GM19438 (cell line): ENCODE measurements at regions not wholly inside any gene's neighbourhood (a gene's known extent, or its start where the extent isn't known, plus 50 kb on each side); places are given as distances from the start of the nearest gene placed in this dataset.

Source experiments
- ATAC-seq: cut with Tn5 transposase; IDR thresholded peaks from one replicate; pipeline ENCODE4 v1.9.1; 2021; ENCODE audit warnings: low read depth; ENCODE audit not compliant: unreplicated experiment

DNA sequence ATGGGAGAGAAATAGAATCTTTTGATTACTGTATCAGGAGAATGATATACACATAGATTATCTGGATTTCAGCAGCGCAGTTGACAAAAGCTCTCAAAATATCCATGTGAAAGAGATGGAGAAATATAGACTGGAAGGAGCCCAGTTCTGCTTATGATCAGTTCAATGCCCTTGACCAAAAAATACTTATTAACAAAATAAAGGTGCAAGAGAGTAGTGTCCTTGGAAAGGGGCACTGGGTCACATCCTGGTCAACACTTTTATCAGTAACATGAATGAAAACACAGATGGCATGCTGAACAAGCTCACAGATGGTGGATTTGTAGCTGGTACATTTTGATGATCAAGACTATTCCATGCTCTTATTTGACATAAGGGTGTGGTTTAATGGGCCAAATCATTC lies 63.9 kb upstream of the PLEKHG1 start:
- ATAC-seq, result no peak

GRCh38 chr6:150536835-150537234 lies 62.9 kb upstream of the PLEKHG1 start:
- no peak for ATAC-seq

GRCh38 chr6:150537491-150537890 lies 62.2 kb upstream of the PLEKHG1 start:
- no peak for ATAC-seq

DNA sequence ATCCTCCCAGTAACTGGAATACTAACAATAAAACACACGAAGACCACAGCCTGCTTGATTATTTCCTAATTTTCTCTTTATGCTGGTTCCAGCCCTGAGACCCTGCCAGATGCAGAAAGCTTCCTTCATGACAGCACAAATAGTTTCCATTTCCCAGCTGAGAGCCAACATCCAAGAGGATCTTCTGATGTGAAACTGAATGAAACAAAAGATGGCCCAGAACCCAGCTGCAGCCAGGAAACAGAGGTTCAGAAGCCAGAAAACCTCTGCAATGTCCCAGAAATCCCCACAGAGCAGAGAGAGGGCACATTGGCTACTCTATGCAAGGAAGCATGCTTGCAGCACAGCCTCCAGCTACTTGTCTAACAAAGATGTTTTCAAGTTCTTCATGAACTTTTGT lies 61.8 kb upstream of the PLEKHG1 start:
- no peak for ATAC-seq

DNA sequence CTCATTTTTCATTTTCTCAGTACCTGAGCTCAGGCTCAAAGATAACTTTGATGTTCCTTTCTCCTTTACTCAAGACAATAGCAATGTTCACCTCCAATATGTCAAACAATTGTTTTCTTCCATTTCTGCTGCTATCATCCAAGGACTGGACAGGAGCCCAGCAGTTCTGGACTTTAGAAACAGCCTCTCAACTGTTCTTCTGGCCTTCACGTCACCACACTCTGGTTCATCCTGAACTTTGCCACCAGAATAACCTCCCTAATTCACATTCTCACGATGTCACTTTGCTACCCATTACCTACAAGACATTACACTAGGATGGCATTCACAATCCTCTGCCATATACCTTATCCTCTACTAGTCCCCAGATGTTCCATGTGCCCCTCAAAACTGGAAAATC lies 60.6 kb upstream of the PLEKHG1 start:
- no peak for ATAC-seq

- ATAC-seq, result no peak
Measured at GRCh38 chr6:150539568-150539967, 60.1 kb upstream of the PLEKHG1 start.

GRCh38 chr6:150541576-150541975 lies 58.1 kb upstream of the PLEKHG1 start:
- ATAC-seq, result no peak

GRCh38 chr6:150543178-150543577 lies 56.5 kb upstream of the PLEKHG1 start:
- ATAC-seq, result no peak

GRCh38 chr6:150544793-150545192 lies 54.9 kb upstream of the PLEKHG1 start:
- ATAC-seq, result no peak

DNA sequence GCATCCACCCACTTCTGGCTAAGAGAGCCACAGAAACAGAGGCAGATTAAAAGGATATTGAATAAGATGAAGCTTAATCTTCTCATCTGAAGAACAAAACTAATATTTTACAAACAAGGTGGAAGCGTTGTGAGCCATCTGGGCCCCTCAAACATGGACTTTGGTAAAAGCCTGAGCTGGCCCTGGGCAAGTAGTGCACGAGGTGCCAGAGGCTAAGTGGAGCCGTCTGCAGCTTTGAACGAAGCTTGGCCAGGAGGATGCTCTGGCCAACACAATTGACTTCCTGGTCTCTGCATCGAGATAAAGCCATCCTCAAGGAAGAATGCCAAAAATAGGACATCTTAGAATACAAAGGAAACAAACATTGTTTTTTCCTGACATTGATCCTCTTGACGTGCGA lies 53.2 kb upstream of the PLEKHG1 start:
- no peak for ATAC-seq

DNA sequence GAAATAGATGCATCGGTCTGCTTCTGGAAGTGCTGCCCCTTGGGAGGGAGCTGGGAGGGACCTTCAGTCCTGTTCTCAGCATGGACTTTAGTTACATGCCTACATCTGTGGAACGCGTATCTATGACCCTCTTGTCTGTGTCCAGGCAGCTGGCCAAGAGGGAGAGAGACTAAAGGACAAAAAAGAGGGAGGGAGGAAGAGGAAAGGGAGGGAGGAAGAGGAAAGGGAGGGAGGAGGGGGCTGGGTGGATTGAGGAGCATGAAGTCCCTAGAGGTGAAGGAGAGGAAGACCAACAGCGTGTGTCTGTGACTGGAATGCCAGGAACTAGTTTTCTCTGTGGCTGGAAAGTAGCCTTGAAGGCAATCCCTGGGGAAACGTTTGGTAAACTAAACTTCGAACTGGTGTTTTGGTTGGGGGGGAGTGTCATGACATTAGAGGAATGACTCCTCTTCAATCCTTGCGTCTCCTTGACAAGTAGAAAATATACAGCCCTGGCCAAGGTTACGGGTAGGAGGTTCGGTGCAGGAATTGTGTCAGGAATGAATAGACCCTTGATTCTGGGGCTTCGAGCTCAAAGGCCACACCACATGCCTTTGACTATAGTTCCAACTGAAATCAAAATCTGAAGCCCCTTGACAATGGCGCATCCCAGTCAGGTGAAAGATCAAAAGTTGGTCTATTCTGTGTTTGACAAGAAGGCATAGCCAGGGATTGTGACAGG lies 52.0 kb upstream of the PLEKHG1 start:
- ATAC-seq, result no peak

DNA sequence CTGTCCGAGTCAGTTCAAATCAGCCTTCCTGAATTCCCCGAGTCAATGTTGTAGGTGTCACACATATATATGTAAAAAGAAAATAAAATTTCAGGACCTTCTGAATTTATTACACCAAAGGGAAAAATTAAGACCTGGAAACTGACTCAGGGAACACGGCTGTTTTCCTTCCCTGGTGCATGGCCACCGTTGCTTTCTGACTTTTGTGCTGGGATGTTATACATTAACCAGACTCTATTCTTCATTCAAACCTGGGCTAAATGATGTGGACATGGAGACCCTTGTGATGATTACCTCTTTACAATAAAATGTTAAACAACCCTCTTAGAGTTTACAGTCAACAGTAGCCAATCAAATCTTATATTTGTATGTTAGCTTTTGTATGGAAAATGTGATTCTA lies 51.4 kb upstream of the PLEKHG1 start:
- ATAC-seq, result no peak

GRCh38 chr6:150549007-150549406 lies 50.7 kb upstream of the PLEKHG1 start:
- no peak for ATAC-seq

- no peak for ATAC-seq
Measured at GRCh38 chr6:150549674-150550101, 50.0 kb upstream of the PLEKHG1 start.
